Astrocyte (in vitro differentiated cells and primary cell): ENCODE measurements at regions not wholly inside any gene's neighbourhood (a gene's known extent, or its start where the extent isn't known, plus 50 kb on each side); places are given as distances from the start of the nearest gene placed in this dataset.

ENCODE experiments used
- DNase-seq: peaks from one replicate; pipeline ENCODE4 v3.0.0-alpha.2; 2010; ENCODE audit warnings: low read depth
- FAIRE-seq: peaks from 2 replicates; lab custom pipeline; 2011; peaks lifted over from hg19 to GRCh38; lab: Jason Lieb, UNC
- H2AFZ ChIP-seq: 2 replicates; pipeline ENCODE4 v1.6.0; 2012; ENCODE audit warnings: low read depth, low read length, inconsistent platforms
- H3K27ac ChIP-seq: 2 replicates; pipeline ENCODE4 v1.5.1; 2011; ENCODE audit warnings: low read depth, low read length, inconsistent platforms
- H3K27me3 ChIP-seq: 2 replicates; pipeline ENCODE4 v1.6.0; 2011; ENCODE audit warnings: low read length, inconsistent platforms; ENCODE audit not compliant: insufficient read depth
- H3K36me3 ChIP-seq: 2 replicates; pipeline ENCODE4 v1.5.1; 2011; ENCODE audit warnings: low read length, inconsistent platforms; ENCODE audit not compliant: insufficient read depth
- H3K4me1 ChIP-seq: 2 replicates; pipeline ENCODE4 v1.5.1; 2011; ENCODE audit warnings: low read length, inconsistent platforms; ENCODE audit not compliant: insufficient read depth
- H3K4me2 ChIP-seq: 2 replicates; pipeline ENCODE4 v1.6.0; 2012; ENCODE audit warnings: low read length, inconsistent platforms
- H3K4me3 ChIP-seq: 2 replicates; pipeline ENCODE4 v1.5.1; 2011; ENCODE audit warnings: low read depth, mild to moderate bottlenecking, low read length, inconsistent platforms; ENCODE audit not compliant: insufficient read depth
- H3K79me2 ChIP-seq: 2 replicates; pipeline ENCODE4 v1.6.0; 2012; ENCODE audit warnings: mild to moderate bottlenecking, low read length, inconsistent platforms; ENCODE audit not compliant: insufficient read depth
- H3K9ac ChIP-seq: 2 replicates; pipeline ENCODE4 v1.6.0; 2012; ENCODE audit warnings: mild to moderate bottlenecking, low read length, inconsistent platforms
- H3K9me3 ChIP-seq: 2 replicates; pipeline ENCODE4 v1.5.1; 2012; ENCODE audit warnings: low read depth, mild to moderate bottlenecking, low read length, inconsistent platforms; ENCODE audit not compliant: insufficient read depth
- H4K20me1 ChIP-seq: 2 replicates; pipeline ENCODE4 v1.6.0; 2012; ENCODE audit warnings: low read length, inconsistent platforms; ENCODE audit not compliant: insufficient read depth
- H3K27ac Mint-ChIP-seq: one replicate; pipeline ENCODE4 v1.8.0; 2021; ENCODE audit warnings: mild to moderate bottlenecking, mixed read lengths; ENCODE audit not compliant: unreplicated experiment
- H3K27me3 Mint-ChIP-seq: one replicate; pipeline ENCODE4 v1.8.0; 2021; ENCODE audit warnings: low read depth, mixed read lengths; ENCODE audit not compliant: unreplicated experiment
- H3K36me3 Mint-ChIP-seq: one replicate; pipeline ENCODE4 v1.8.0; 2021; ENCODE audit warnings: low read depth, mixed read lengths; ENCODE audit not compliant: unreplicated experiment
- H3K4me1 Mint-ChIP-seq: one replicate; pipeline ENCODE4 v1.8.0; 2021; ENCODE audit warnings: low read depth, mixed read lengths; ENCODE audit not compliant: unreplicated experiment
- H3K4me3 Mint-ChIP-seq: one replicate; pipeline ENCODE4 v1.8.0; 2021; ENCODE audit warnings: mild to moderate bottlenecking, moderate library complexity, mixed read lengths; ENCODE audit not compliant: unreplicated experiment
- H3K9me3 Mint-ChIP-seq: one replicate; pipeline ENCODE4 v1.8.0; 2021; ENCODE audit warnings: mild to moderate bottlenecking, mixed read lengths; ENCODE audit not compliant: unreplicated experiment
- EZH2 ChIP-seq: IDR thresholded peaks from 2 replicates; pipeline ENCODE4 v1.6.1; 2012; ENCODE audit warnings: mild to moderate bottlenecking, low read length, inconsistent platforms; ENCODE audit not compliant: insufficient read depth
- TF ChIP-seq, protein P1 (sequence below): IDR thresholded peaks from 2 replicates; pipeline ENCODE4 v1.5.1; 2011; ENCODE audit warnings: low read depth, mild to moderate bottlenecking, inconsistent platforms, low read length, moderate library complexity; ENCODE audit not compliant: insufficient read depth

DNA sequence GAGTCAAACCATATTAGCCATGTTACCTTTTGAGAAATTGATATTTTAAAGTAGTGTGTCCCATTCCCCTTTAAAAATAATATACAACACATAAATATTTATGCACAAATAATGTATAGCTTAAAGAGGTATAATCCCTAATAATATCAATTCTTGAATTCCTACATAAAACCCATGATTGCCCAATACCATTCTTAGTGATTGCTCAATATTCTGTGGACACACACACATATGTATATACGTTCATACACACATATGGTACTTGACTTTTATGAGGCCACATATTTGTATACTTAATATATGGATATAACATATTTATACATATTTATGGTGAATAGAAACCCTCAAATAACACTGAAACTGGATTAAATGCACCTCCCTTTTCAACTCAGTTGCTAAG lies 367.4 kb downstream of the ZBBX start:
- no peak for DNase-seq
- TF ChIP-seq EZH2, result no peak
- TF ChIP-seq, protein P1, sequence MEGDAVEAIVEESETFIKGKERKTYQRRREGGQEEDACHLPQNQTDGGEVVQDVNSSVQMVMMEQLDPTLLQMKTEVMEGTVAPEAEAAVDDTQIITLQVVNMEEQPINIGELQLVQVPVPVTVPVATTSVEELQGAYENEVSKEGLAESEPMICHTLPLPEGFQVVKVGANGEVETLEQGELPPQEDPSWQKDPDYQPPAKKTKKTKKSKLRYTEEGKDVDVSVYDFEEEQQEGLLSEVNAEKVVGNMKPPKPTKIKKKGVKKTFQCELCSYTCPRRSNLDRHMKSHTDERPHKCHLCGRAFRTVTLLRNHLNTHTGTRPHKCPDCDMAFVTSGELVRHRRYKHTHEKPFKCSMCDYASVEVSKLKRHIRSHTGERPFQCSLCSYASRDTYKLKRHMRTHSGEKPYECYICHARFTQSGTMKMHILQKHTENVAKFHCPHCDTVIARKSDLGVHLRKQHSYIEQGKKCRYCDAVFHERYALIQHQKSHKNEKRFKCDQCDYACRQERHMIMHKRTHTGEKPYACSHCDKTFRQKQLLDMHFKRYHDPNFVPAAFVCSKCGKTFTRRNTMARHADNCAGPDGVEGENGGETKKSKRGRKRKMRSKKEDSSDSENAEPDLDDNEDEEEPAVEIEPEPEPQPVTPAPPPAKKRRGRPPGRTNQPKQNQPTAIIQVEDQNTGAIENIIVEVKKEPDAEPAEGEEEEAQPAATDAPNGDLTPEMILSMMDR, result no peak
- Histone ChIP-seq H3K9me3 (no peaks in the 10 kb centered on the region), H3K27me3 (no peaks in the 10 kb centered on the region), H3K9ac (no peak overlapping the region), H3K27ac (no peak overlapping the region), H3K4me3 (no peak overlapping the region), H4K20me1 (no peaks in the 10 kb centered on the region), H3K36me3 (no peaks in the 10 kb centered on the region), H2AFZ (no peak overlapping the region), H3K79me2 (no peaks in the 10 kb centered on the region), H3K4me1 (no peaks in the 10 kb centered on the region), H3K4me2 (no peak overlapping the region)
- H3K9me3 Mint-ChIP-seq, result peaks cover 2% of the 10 kb centered on the region
- H3K4me3 Mint-ChIP-seq, result no peak overlapping the region
- H3K4me1 Mint-ChIP-seq, result no peaks in the 10 kb centered on the region
- no peaks in the 10 kb centered on the region for H3K36me3 Mint-ChIP-seq
- no peak for FAIRE-seq
- no peaks in the 10 kb centered on the region for H3K27me3 Mint-ChIP-seq
- H3K27ac Mint-ChIP-seq, result no peak overlapping the region

DNA sequence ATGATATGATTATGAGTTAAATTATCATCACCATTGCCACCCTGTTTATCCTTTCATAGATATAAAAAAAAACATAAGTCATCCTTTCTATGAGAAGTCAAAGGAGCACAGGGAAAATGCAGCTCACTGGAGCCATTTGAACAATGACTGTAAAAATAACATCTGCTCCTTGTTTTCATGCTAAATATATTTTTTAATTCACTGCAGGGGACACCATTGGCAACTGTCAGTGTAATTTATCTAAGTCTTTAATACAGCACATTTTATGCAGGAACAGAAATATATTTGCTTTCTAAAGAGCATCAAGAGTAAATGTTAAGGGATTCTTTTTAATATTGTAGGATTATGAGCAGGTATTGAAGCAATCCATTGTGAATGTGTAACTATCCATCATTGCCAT lies 371.3 kb downstream of the ZBBX start:
- H3K9me3 Mint-ChIP-seq, result peaks cover 2% of the 10 kb centered on the region
- H3K36me3 ChIP-seq, result no peaks in the 10 kb centered on the region
- H3K9ac ChIP-seq, result no peak overlapping the region
- no peaks in the 10 kb centered on the region for H3K27me3 Mint-ChIP-seq
- H3K4me3 ChIP-seq, result no peak overlapping the region
- H3K27me3 ChIP-seq, result no peaks in the 10 kb centered on the region
- FAIRE-seq (no peak), DNase-seq (no peak)
- no peak overlapping the region for H3K4me3 Mint-ChIP-seq
- no peak for TF ChIP-seq EZH2
- TF ChIP-seq, protein P1, result no peak
- H3K27ac ChIP-seq, result no peak overlapping the region
- H3K36me3 Mint-ChIP-seq, result no peaks in the 10 kb centered on the region
- no peaks in the 10 kb centered on the region for H4K20me1 ChIP-seq
- H3K79me2 ChIP-seq, result no peaks in the 10 kb centered on the region
- H3K4me1 ChIP-seq, result no peaks in the 10 kb centered on the region
- no peak overlapping the region for H3K4me2 ChIP-seq
- no peaks in the 10 kb centered on the region for H3K9me3 ChIP-seq
- no peak overlapping the region for H2AFZ ChIP-seq
- no peaks in the 10 kb centered on the region for H3K4me1 Mint-ChIP-seq
- no peak overlapping the region for H3K27ac Mint-ChIP-seq

DNA sequence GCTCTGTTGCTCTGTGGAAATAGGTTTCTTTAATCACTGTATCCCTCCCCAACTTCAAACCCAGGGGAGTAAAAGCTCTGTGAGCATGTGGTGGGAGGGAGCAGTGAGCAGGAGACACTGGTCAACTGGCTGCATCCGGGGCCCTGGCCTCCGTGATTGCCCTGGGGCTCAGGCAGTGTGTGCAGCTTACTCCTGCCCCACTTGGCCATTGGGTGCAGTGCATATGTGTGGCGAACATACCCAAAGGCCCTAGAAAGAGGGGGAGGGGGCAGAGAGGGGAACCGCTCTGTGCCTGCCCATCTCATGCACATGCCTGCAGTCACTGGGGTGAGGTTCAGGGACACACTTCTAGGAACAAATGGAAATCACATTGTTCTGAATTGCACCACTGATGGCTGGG lies 378.7 kb downstream of the ZBBX start:
- H3K79me2 ChIP-seq, result no peaks in the 10 kb centered on the region
- H4K20me1 ChIP-seq, result no peaks in the 10 kb centered on the region
- no peaks in the 10 kb centered on the region for H3K9me3 ChIP-seq
- Mint-ChIP-seq H3K27me3 (no peaks in the 10 kb centered on the region), H3K4me3 (no peak overlapping the region), H3K36me3 (no peaks in the 10 kb centered on the region), H3K9me3 (peaks cover 1% of the 10 kb centered on the region), H3K27ac (no peak overlapping the region), H3K4me1 (no peaks in the 10 kb centered on the region)
- FAIRE-seq (no peak), DNase-seq (no peak)
- no peak for TF ChIP-seq EZH2
- TF ChIP-seq, protein P1, result no peak
- no peak overlapping the region for H3K4me3 ChIP-seq
- no peak overlapping the region for H2AFZ ChIP-seq
- no peaks in the 10 kb centered on the region for H3K27me3 ChIP-seq
- H3K27ac ChIP-seq, result no peak overlapping the region
- no peak overlapping the region for H3K4me2 ChIP-seq
- H3K36me3 ChIP-seq, result no peaks in the 10 kb centered on the region
- no peaks in the 10 kb centered on the region for H3K4me1 ChIP-seq
- H3K9ac ChIP-seq, result no peak overlapping the region
